ENCODE measurements at regions not wholly inside any gene's neighbourhood (a gene's known extent, or its start where the extent isn't known, plus 50 kb on each side); places are given as distances from the start of the nearest gene placed in this dataset.

DNA sequence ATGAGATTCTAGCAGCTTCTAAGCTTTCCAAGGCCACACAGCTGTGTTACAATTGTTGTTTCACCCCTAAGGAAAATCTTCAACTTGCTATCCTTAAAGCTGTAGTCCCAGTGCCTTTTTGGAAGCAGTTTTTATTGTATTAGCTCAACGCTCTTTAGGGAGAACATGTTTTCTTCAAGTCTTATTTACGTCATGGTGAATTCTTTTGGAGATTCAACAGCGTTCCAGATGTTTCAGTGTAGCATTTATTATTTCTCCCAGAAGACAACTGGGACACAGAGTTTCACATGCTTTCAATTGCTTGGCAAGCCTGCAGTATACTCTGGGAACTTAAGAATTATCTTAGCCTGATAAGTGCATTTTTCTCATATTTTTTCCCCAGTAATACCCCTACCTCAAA is 888.3 kb downstream of the PLOD2 start:
- TF ChIP-seq POLR2A (IDR thresholded peaks at IDR 0.05; ENCODE audit: low read depth, low read length), result no peak
- TF ChIP-seq POLR2AphosphoS5 (IDR thresholded peaks at IDR 0.05; ENCODE audit: low read depth, low read length), result no peak
